GM12873 (cell line): ENCODE measurements at regions not wholly inside any gene's neighbourhood (a gene's known extent, or its start where the extent isn't known, plus 50 kb on each side); places are given as distances from the start of the nearest gene placed in this dataset.

Experiments
- CTCF ChIP-seq: IDR thresholded peaks from 2 replicates; pipeline ENCODE4 v1.5.1; 2012; ENCODE audit warnings: low read depth, mild to moderate bottlenecking, moderate library complexity, low read length, control low read depth; ENCODE audit not compliant: insufficient read depth; ENCODE audit errors: missing control alignments

- no peak for TF ChIP-seq CTCF
Observed at GRCh38 chr10:123599366-123599849, 66.7 kb upstream of the GPR26 start.

GRCh38 chr10:123600177-123600576 is 66.0 kb upstream of the GPR26 start:
- TF ChIP-seq CTCF, result no peak

- TF ChIP-seq CTCF, result no peak
Observed at GRCh38 chr10:123603130-123603529, 63.0 kb upstream of the GPR26 start.

GRCh38 chr10:123604506-123604905 is 61.6 kb upstream of the GPR26 start:
- TF ChIP-seq CTCF, result no peak

GRCh38 chr10:123606006-123606405 is 60.1 kb upstream of the GPR26 start:
- TF ChIP-seq CTCF, result no peak

- TF ChIP-seq CTCF, result no peak
Observed at GRCh38 chr10:123606955-123607354, 59.2 kb upstream of the GPR26 start.

- no peak for TF ChIP-seq CTCF
Observed at GRCh38 chr10:123607386-123607785, 58.8 kb upstream of the GPR26 start.
